ENCODE measurements at regions not wholly inside any gene's neighbourhood (a gene's known extent, or its start where the extent isn't known, plus 50 kb on each side); places are given as distances from the start of the nearest gene placed in this dataset.

GRCh38 chr1:88080875-88081274 lies 603.2 kb upstream of the PKN2 start:
- CTCF ChIA-PET = no interaction called here
- TF ChIP-seq, protein P1, sequence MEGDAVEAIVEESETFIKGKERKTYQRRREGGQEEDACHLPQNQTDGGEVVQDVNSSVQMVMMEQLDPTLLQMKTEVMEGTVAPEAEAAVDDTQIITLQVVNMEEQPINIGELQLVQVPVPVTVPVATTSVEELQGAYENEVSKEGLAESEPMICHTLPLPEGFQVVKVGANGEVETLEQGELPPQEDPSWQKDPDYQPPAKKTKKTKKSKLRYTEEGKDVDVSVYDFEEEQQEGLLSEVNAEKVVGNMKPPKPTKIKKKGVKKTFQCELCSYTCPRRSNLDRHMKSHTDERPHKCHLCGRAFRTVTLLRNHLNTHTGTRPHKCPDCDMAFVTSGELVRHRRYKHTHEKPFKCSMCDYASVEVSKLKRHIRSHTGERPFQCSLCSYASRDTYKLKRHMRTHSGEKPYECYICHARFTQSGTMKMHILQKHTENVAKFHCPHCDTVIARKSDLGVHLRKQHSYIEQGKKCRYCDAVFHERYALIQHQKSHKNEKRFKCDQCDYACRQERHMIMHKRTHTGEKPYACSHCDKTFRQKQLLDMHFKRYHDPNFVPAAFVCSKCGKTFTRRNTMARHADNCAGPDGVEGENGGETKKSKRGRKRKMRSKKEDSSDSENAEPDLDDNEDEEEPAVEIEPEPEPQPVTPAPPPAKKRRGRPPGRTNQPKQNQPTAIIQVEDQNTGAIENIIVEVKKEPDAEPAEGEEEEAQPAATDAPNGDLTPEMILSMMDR (IDR thresholded peaks at IDR 0.05) = no peak
- no peak overlapping the region for H3K4me3 Mint-ChIP-seq
- peaks cover 3% of the 10 kb centered on the region for H3K27me3 Mint-ChIP-seq
- peaks cover 4% of the 10 kb centered on the region for H3K9me3 Mint-ChIP-seq
- H3K4me1 Mint-ChIP-seq (ENCODE audit: low read depth) = no peaks in the 10 kb centered on the region
- POLR2A ChIA-PET = no interaction called here
- H3K27ac Mint-ChIP-seq = no peak overlapping the region
- DNase-seq = no peak
- intact Hi-C loops (cut with micrococcal nuclease) = no loop called here
- no peaks in the 10 kb centered on the region for H3K36me3 Mint-ChIP-seq (ENCODE audit: low read depth)
- no peak for ATAC-seq

- no peak overlapping the region for H3K27ac Mint-ChIP-seq
- CTCF ChIA-PET = no interaction called here
- peaks cover 9% of the 10 kb centered on the region for H3K9me3 Mint-ChIP-seq
- no peaks in the 10 kb centered on the region for H3K4me1 Mint-ChIP-seq (ENCODE audit: low read depth)
- peak; percentile 1 for DNase-seq
- intact Hi-C loops (cut with micrococcal nuclease) = no loop called here
- TF ChIP-seq, protein P1 (IDR thresholded peaks at IDR 0.05) = no peak
- H3K36me3 Mint-ChIP-seq (ENCODE audit: low read depth) = no peaks in the 10 kb centered on the region
- H3K4me3 Mint-ChIP-seq = no peak overlapping the region
- POLR2A ChIA-PET = no interaction called here
- ATAC-seq = no peak
- peaks cover 6% of the 10 kb centered on the region for H3K27me3 Mint-ChIP-seq
Observed at GRCh38 chr1:88088481-88088880, 595.6 kb upstream of the PKN2 start.

DNA sequence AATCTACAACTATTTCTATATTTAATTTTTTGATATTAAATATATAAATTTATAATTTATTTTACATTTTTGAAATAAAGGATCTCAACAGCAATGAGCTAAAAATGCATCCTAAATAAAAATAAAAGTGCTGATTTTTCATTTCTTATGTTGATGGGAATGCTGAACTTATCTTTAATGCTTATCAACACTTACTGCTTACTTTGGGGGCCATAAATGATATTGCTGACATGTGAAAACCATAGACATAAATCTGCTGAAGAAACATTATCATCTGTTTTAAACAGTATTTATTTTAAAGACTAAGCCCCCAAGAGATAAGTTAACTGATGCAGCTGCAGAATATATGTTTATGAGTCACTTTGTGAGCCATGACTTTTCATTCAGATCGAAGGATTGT lies 594.1 kb upstream of the PKN2 start:
- intact Hi-C loops (cut with micrococcal nuclease) = no loop called here
- DNase-seq (no peak), ATAC-seq (no peak)
- Mint-ChIP-seq H3K27me3 (peaks cover 6% of the 10 kb centered on the region), H3K9me3 (peaks cover 9% of the 10 kb centered on the region), H3K4me1 (ENCODE audit: low read depth) (no peaks in the 10 kb centered on the region), H3K36me3 (ENCODE audit: low read depth) (no peaks in the 10 kb centered on the region), H3K27ac (no peak overlapping the region), H3K4me3 (no peak overlapping the region)
- TF ChIP-seq, protein P1 (IDR thresholded peaks at IDR 0.05) = no peak
- POLR2A ChIA-PET = no interaction called here
- CTCF ChIA-PET = no interaction called here

DNA sequence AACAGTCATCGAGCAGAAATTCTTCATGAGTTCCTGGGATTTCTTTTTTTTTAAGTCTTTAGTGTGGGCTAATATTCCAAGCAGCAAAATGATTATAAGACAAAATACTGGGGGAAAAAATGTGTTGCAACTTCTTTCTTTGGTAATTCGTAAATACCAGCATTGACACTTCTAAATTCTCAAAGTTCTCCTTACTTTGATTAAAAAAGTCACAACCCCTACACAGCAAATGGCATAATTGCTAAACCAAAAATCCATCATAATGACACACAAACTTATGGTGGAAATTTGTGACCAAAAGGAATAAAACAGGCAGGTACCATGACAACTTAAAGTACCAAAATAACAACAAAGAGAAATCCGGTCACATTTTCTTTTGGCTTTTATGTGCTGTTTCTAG lies 585.2 kb upstream of the PKN2 start:
- CTCF ChIA-PET = no interaction called here
- DNase-seq = no peak
- TF ChIP-seq, protein P1 (IDR thresholded peaks at IDR 0.05) = no peak
- H3K4me1 Mint-ChIP-seq (ENCODE audit: low read depth) = no peaks in the 10 kb centered on the region
- H3K36me3 Mint-ChIP-seq (ENCODE audit: low read depth) = no peaks in the 10 kb centered on the region
- intact Hi-C loops (cut with micrococcal nuclease) = no loop called here
- peaks cover 2% of the 10 kb centered on the region for H3K27me3 Mint-ChIP-seq
- no peaks in the 10 kb centered on the region for H3K9me3 Mint-ChIP-seq
- ATAC-seq = no peak
- H3K27ac Mint-ChIP-seq = no peak overlapping the region
- POLR2A ChIA-PET = no interaction called here
- H3K4me3 Mint-ChIP-seq = no peak overlapping the region

- Mint-ChIP-seq H3K27ac (no peak overlapping the region), H3K4me1 (ENCODE audit: low read depth) (no peaks in the 10 kb centered on the region)
Observed at GRCh38 chr1:88101041-88101440, 583.0 kb upstream of the PKN2 start.

More at GRCh38 chr1:88101041-88101440, 583.0 kb upstream of the PKN2 start:
- TF ChIP-seq, protein P1 (IDR thresholded peaks at IDR 0.05) = no peak
- no peaks in the 10 kb centered on the region for H3K36me3 Mint-ChIP-seq (ENCODE audit: low read depth)
- ChIA-PET POLR2A (no interaction called here), CTCF (no interaction called here)
- peaks cover 2% of the 10 kb centered on the region for H3K27me3 Mint-ChIP-seq
- DNase-seq (no peak), ATAC-seq (no peak)
- intact Hi-C loops (cut with micrococcal nuclease) = no loop called here
- H3K9me3 Mint-ChIP-seq = no peaks in the 10 kb centered on the region
- no peak overlapping the region for H3K4me3 Mint-ChIP-seq

All from activated CD8-positive, alpha-beta T cell treated with anti-CD3 and anti-CD28 coated beads for 36 hours (primary cell).